AG20443 (cell line): ENCODE measurements at regions not wholly inside any gene's neighbourhood (a gene's known extent, or its start where the extent isn't known, plus 50 kb on each side); places are given as distances from the start of the nearest gene placed in this dataset.
"Not testable (repeated sequence)": the region's sequence is repeated elsewhere in the genome, so short reads cannot be mapped to it uniquely, and the experiment has no call there.

Source experiments
- DNase-seq: peaks from one replicate; pipeline ENCODE4 v3.0.0; 2012; ENCODE audit warnings: low spot score, mixed read lengths

DNA sequence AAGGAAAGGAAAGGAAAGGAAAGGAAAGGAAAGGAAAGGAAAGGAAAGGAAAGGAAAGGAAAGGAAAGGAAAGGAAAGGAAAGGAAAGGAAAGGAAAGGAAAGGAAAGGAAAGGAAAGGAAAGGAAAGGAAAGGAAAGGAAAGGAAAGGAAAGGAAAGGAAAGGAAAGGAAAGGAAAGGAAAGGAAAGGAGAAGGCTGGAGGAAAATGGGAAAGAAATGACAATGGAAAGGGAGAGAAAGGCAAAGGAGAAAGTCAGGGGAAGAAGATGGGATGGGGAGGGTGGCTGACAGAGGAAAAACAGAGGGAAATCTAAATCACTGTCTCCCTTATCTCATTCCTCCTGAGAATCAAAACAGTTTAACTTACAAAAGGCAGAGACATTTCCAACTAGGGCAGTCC, 156.3 kb downstream of the C1D start:
- not testable (repeated sequence) for DNase-seq

- peak; percentile 86 for DNase-seq
Observed at GRCh38 chr2:67917332-67918054, 145.3 kb downstream of the C1D start.

GRCh38 chr2:67918471-67918870, 144.3 kb downstream of the C1D start:
- DNase-seq = no peak

DNA sequence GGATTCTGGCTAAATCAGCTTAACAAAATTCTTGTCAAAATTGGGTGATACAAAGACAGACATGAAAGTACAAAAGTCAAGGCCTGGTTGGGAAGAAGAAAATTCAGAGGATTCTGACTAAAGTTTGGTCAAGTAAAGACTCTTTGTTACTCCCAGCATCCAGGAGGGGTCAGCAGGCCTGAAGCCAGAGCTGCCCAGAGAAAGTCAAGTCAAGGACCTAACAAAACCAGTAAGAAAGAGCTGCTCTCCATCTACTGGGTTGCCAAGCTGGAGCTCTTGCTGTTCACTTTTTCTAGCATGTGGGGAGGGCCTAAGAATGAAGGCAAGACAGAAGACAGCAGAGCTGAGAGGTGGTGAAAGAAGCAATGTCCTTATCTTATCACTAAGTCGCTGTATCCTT, 143.3 kb downstream of the C1D start:
- DNase-seq = no peak

DNA sequence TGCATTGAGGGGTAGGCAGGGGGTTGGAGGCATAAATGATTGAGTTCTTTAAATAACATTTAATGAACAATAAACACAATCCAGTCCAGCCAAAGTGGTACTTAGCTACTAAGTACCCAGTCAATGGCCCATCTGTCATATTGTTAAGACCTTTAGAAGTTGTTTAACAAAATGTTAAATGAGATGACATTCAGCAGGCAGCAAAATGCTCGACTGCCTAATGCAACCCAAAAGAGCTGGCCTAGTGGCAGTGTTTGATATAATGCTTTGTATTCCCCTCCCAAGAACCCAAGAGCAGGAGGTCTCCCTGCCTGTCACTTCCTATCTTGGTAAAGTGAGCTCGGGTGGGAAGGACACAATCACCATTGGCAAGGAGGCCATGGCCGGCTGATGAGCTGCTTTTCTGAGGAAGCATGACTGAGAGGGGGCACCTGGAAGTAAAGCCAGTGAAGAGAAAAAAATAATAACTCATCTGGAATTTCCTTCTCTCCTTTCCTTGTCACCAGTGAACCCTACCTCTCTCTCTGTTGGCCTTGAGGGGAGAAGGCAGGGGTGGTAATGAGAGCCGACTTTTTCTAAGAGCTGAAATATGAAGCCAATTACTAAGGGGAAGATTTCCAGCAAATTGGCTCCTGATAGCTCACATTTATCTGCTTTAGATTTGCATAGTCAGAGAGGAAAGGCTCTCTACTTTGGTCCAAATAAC, 140.6 kb downstream of the C1D start:
- DNase-seq = no peak

GRCh38 chr2:67923696-67924095, 139.1 kb downstream of the C1D start:
- DNase-seq = no peak

- no peak for DNase-seq
Observed at GRCh38 chr2:67927501-67927900, 135.3 kb downstream of the C1D start.

DNA sequence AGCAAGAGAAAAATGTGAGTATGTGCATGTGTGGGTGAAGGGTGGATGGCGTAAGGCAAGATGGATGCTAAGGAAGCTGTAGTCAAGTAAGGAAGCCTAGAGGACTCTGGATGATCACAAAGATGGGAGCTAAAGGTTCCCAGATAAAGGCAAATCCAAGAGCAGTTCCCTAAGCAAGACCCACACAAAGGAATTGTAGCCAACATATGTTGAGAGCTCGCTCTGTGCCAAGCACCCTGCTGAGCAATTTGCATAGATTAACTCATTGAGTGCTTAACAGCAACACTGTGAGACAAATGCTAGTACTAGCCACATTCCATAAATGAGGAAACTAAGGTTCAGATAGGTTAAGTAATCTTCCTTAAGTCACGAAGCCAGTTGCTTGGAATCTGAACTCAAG, 132.6 kb downstream of the C1D start:
- DNase-seq = no peak

DNA sequence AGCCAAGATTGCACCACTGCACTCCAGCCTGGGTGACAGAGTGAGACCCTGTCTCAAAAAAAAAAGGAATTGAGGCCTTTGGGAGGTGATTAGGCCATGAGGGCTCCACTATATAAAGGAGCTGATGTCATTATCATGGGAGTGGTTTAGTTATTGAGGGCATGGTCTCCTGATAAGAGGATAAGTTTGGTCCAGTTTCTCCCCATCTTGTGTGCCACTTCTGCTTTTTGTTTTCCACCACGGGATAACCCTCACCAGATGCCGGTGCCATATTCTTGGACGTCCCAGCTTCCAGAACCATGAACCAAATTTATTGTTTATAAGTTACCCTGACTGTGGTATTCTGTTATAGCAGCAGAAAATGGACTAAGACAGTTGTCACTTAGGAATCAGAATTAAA, 125.8 kb downstream of the C1D start:
- DNase-seq = no peak

GRCh38 chr2:67938053-67938452, 124.8 kb downstream of the C1D start:
- DNase-seq = no peak

DNA sequence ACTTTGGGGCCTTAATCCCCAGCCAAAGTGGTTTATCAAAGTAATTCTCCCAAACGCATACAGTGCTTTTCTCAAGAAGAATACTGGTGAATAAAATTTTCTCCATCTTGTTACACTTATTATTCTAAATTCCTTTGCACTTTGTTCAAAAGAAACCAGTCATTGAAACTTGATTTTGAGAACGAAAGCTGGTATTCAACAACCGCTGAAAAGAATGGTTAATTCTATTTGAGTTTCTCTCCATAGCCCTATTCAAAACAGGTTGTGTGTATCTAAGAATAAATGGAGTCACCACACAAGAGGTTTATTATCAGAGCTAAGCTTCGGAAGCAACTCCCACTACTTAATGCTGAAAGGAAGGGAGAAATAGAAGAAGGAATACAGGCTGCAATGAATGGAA, 117.7 kb downstream of the C1D start:
- DNase-seq = no peak

DNA sequence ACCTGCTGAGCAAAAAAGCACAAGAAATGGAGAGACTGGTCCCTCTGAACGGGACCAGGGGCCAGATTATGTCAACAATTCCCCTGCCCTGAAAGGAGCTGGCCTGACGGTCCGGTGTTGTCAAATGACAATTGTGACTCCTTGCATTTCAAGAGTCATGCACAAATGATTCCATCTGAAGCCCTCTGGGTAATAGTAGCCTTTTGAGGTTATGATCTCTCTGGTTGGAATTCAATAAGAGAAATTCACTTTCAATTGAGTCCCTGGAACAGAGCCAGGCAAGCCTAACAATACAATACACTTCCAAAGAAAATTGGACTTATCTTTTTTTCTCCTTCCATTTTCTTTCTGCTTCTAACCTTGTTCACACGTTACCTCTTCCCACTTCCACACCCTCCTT, 116.9 kb downstream of the C1D start:
- DNase-seq = no peak

GRCh38 chr2:67948057-67948456, 114.7 kb downstream of the C1D start:
- no peak for DNase-seq

- DNase-seq = no peak
Observed at GRCh38 chr2:67948506-67948905, 114.3 kb downstream of the C1D start.

- DNase-seq = no peak
Observed at GRCh38 chr2:67950018-67950417, 112.8 kb downstream of the C1D start.

DNA sequence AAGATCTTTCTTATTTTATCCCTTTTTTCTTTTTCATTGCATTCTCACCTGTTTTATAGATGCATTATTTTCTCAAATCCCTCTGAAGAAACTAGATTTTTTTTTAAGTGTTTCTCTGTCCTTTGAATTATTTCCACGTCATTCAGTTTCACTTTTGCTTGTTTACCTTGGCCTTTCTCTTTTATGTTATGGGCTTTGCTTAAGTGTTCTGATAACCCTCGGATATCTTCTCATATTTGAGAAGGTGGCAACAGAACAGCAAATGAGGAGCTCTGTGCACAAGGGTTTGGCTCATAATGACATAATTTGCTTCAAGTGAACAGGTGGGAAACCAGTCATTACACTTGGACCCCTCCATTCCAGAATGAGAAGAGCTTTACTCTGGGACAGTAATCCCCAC, 111.9 kb downstream of the C1D start:
- DNase-seq = no peak

DNA sequence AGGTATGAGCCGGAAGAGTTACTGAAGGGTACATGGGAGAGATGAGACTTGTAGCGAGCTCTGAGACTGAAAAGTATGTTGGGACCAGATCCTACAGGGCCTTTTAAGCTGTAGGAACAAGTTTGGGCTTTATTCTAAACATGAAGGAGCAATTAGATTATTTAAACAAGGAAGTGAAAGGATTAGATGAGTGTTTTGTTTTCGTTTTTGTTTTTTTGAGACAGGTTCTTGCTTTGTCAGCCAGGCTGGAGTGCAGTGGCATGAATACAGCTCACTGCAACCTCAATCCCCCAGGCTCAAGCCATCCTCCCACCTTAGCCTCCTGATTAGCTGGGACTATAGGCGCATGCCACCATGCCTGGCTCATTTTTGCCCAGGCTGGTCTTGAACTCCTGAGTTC, 110.7 kb downstream of the C1D start:
- no peak for DNase-seq

DNA sequence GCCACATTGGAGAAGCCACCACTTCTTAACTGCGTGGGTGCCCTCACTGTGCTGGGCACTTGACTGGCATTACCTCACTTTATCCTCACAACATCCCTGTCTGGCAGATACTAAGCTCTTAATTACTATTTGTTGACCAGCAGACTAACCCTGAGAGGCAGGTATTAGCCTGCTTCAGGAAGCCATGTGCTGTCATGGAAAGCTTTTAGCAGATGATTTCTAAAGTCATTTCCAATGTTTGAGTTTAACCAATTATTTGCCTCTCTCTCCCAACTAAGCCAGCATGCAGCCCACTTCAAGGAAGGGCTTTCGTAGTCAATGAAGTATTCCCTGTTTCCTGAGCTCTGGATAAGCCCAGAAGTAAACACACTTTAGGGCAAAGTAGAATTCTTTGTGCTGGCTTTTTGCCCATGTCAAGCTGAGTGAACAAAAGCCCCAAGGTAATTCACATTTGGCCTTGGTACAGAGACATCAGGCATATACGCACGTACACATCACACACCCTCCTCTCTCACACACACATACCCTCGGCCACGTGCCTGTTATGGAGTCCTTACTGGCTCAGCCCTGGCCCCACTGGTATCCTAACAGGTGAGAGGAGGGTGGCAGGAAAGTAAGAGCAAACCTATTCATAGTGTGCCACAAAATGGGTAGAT, 108.6 kb downstream of the C1D start:
- DNase-seq = no peak

DNA sequence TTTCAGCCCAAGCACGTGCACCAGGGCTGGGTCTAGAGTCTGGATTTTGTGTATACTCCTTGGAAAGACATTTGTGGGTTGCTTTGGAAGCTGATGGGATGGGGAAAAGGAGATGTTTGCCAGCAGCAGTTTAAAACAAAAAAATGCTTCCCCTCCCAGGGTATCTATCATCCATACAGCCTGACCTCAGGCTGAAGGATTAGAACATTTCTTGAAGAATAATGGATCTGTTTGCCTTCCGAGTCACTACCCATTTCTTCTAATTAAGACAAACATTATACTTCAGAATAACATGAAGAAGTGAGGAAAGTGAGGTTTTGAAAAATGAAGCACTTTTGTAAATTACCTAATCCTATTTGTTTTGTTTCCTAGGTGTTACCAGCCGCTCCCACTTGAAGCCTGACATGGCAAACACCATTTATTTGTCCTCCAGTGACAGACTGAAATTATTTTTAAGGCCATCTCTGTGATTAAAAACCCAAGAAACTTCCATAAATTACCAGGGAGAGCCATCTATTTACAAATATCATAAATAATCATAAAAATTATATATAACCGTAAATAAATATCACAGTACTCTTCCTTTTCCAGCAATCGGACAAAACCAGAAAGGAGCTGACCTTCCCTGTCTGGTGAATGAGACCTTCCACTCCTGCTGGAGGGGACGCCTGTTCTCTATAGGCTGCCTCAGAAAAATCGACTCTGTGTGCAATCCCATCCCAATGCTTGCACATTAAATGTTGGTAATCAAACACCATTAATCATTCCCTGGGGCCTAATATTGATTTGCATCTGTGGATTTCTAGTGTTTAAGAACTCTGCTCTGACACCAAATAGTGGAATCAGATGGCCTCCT, 106.8 kb downstream of the C1D start:
- no peak for DNase-seq

DNA sequence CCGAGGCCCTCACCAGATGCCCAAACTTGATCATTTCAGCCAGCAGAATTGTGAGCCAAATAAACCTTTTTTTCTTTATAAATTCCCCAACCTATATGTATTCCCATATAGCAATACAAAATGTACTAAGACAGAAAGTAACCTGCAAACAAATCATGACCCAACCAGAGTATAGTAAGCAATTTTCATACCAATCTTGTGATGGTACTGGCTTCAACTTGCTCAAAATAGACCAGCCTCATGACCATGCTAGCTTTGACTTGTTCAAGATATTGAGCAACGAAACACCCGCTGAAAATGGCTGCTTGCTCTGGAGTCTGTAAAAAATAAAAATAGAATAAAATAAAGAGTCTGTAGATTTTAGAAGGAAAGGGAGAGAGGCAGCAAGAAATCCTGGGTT, 97.6 kb downstream of the C1D start:
- no peak for DNase-seq

DNA sequence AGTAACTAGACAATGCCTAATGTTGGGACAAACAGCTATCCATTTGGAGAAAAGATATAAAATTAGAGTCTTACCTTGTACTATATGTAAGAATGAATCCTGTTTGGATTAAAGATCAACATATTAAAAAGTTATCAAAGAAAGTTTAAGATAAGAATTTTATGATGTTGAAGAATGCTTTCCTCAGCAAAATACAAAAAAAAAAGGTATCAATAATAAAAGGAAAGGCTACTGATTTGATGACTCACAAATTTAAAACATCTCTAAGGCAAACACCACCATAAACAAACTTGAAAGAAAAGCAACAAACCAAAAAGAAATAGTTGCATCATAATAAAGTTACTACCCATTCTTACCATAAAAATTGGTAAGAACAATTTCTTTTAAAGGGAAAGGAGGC, 92.7 kb downstream of the C1D start:
- no peak for DNase-seq

- DNase-seq = no peak
Observed at GRCh38 chr2:67970542-67970941, 92.3 kb downstream of the C1D start.
